Suppressor macrophage treated with lipopolysaccharide for 1 hour (primary cell): ENCODE measurements at regions not wholly inside any gene's neighbourhood (a gene's known extent, or its start where the extent isn't known, plus 50 kb on each side); places are given as distances from the start of the nearest gene placed in this dataset.

Source experiments
- DNase-seq, 3 donors: peaks; one replicate each; pipeline ENCODE4 v3.0.0-alpha.2; 2020 to 2022

DNA sequence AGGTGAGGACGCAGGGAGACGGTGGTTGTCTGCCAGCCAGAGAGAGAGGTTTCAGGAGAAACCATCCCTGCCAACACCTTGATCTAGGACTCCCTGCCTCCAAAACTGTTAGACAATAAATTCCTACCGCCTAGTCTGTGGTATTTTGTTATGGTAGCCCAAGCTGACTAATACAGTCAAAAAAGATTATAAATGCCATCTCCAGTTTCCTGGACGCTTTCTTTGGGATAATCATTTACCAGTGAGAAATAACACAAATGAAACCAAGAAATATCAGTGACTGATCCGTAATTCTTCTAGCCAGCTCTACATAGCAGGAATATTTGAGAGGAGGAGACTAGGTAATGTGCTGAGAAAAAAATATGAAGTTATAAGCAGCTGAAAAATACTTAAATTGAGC lies 707.8 kb upstream of the LMCD1 start:
- no peak for DNase-seq

DNA sequence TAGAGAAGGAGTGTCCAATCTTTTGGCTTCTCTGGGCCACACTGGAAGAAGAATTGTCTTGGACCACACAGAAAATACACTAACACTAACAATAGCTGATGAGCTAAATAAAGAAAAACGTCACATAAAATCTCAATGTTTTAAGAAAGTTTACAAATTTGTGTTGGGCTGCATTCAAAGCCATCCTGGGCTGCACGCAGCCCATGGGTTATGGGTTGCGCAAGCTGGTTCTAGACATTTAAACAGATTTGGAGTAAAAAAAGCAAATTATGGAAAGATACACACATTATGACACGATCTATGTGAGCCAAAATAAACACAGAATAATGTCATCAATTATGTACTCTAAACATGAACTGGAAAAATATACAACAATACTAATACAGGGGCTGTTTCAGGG lies 703.3 kb upstream of the LMCD1 start:
- DNase-seq: no peak

DNA sequence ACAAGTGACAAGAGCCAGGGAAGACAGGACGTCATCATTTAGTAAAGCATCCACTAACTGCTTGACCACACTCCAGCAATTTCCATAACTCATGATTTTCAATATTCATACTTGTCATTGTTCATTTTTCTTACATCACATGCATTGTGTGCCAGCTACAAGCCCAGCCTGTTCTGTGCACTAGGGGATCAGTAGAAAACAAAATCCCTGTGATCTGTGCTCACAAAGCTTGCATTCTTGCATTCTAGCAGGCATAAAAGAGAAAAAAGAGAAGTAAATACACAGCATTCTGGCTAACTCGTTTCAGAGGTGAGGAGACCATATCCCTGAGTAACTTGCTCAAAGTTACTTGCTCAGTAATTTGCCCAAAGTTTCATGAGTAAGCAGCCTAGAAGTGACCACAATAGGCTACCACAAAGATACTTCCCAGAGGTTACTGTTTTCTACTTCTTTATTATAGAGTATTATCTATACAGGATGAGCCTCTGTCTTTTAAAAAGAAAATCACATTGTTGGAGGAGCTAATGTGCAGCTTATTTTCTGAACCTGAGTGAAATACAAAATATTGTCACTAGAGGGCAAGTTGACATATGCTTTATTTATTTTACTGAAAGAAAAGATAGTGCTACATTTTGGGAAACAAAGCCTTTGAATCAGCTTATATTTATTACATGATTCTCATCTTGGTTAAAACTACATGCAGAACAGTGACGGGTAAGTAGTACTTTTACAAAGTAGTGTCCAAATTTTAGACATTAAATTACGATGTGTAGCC lies 701.4 kb upstream of the LMCD1 start:
- no peak for DNase-seq

DNA sequence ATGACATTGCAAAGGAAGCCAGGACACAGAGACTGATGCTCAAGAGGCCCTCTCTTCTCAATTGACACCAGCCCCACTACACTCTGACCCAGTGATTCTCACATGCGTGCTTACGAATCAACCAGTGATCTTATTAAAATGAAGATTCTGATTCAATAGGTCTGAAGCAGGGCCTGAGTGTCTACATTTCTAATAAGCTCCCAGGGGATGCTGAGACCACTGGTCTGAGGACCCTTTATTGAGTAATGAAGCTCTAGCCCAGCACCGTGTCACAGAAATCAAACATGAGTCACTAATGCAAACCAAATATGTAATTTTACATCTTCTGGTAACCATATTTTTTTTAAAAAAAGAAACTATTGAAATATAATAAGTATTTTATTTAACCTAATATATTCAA lies 689.1 kb upstream of the LMCD1 start:
- no peak for DNase-seq

DNA sequence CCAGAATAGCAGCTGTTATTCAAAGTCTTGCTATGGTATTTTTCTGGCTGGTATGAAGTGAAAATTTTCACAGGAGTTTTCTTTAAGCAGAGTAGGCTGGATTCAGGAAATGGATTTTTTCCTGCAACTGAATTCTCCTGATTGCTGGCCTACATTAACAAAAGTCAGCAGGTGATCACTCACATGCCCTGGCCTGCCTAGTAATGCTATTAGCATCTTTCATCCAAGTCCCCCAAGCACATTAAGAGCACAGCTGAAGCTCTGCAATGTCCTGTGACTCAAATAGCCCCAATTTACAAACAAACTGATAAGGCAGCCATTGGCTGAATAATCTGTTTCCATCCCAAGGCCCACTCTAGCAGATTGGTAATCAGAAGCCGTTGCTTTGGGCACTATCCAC lies 688.3 kb upstream of the LMCD1 start:
- no peak for DNase-seq

DNA sequence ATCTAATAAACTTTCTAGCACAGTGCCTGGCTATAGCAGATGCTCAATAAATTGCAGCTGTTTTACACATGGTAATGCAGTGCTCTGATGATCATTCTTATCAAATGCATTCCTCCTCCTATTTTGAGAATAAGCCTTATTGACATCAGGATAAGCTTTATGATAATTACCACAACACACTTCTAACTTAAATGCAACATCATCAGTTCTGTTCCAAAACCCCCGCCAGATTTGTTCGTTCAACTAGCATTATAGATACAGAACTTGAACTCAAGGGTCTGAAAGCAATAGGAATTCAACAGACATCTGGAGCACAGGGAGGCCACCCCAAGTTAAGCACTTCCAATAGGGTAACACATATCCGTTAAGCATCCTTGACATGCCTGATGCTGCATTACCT lies 684.4 kb upstream of the LMCD1 start:
- DNase-seq: no peak

DNA sequence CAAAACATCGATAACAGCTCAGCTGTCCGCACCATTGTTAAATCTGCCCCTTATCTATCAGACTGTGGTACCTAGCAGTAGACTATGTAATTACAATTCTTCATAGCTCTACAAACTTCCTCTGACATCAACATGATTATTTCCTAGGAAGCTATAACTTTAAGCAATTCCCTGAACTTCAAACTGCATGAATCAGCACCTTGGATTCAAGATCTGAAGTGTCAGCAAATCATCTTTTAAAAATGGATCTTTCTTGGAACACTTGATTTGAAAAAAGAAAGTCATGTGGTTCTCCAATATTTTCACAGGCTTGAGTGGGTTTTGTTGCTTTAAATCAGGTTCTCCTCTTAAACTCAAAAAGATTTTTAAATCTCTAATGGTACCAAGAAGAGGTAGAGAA lies 680.7 kb upstream of the LMCD1 start:
- DNase-seq: no peak

DNA sequence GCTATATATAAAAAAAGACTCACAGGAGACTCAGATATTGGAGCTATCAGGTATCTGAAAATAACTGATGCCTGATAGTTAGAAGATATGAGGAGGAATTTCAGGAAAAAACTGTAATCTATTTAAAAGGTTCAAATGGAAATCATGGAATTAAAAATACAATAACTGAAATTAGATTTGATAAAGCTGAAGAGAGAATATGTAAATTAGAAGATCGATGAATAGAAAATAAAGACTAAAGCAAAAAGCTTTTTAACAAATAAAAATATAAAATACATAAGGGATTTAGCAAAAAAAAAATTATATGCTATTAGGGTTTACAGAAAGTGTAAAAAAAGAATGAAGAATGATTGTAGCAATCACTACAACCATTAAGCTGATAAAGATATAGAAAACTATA lies 679.8 kb upstream of the LMCD1 start:
- no peak for DNase-seq

DNA sequence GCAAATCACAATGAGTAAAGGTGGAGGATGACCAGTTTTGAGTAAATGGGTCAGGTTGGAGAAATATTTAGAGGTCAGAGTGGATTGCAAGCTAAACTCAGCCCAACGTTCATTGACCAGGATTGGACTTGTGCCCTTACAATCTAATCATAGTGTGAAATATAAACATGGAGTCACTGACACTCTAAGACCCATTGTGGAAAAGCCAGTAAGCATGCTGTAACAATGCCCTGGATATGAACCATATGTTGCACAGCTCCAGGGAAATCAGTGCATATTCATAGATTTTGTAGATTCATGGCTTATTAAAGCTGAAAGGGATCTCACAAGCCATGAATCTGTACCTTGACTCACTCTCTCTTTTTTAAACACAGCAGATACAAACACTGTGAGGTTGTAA lies 660.2 kb upstream of the LMCD1 start:
- DNase-seq: no peak

DNA sequence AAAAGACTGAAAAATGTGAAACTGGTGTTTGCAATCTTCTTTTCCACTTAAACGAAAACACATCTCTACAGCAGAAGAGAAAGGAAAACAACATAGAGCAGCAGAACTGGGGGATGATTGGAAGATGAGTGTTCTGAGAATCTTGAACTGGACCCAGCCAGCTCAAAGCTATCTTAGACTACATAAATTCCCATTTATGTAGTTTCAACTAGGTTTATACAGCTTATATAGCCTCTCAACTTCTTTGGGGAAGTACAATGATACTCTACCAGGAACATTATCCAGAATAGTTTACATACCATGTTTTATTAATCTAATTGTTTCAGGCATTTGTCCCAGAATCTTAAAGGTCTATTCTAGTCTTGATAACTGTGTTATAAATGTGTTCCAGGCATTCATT lies 658.2 kb upstream of the LMCD1 start:
- DNase-seq: no peak

DNA sequence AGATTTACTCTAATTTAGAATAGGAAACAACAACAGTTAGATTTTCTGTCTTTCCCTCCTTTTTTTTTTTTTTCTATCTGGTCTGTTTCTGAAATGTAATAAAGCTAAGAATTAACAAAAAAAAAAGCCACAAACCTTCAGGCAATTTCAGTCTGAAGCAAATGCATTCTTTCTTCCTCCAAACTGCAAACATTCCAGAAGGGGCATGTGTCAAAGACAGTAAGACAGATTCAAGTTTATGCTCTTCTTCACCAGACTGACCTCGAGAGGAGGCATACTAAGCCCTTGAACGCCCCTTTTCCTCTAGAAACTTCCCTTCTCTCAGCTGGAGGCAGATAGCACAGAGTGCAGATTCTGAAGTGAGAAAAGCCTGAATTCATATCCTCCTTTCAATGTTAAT lies 654.6 kb upstream of the LMCD1 start:
- DNase-seq: no peak

DNA sequence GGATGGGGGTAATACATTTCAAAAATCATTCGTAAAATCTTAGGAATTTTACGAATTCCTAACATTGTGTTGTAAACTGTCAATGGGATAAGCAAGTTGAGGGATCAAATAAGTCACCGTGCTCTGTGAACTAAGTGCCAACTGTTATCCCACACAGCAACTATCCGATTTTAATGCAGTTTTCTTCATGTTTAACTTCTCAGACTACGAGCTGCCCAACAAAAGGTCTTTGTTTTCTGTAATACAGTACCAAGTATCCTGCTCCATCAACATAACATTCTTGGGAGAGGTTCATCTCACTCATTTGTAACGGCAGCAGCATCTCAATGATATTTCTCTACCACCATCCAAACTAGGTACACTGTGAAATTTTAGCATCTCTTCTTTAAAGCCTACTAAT lies 654.1 kb upstream of the LMCD1 start:
- no peak for DNase-seq

DNA sequence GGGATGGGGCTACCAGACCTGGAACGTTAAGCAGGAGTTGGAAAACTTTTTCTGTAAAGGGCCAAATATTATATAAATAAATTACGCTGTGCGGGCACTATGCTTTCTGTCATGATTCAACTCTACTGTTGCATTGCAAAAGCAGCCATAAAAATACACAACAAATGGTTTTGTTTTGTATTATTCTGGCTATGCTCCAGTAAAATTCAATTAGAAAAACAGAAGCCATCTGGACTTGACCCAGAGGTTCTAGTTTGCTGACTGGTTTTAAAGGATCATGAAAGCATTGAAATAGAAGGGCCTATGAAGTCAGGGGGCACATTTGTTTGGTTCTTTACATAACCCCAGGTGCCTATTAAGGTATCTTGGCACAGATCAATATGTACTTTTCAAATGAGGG lies 647.4 kb upstream of the LMCD1 start:
- no peak for DNase-seq

DNA sequence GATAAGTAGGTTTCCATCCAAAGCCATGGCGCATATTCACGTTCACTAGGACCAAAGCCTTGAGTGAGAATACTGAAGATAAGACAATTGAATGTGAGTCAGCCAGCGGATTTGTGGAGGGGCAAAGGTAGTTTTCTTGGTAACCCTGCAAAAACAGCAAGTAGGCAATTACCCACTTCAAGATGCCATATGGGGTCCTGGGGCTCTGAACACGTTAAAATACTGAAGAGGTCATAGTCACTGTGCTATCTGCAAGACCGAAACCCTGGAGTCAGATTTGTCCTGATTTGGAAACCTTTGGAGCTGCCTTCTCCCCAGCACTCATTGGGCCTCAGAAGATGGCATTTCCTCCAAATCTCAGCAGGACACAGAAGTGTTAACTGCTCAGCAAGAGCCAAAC lies 646.9 kb upstream of the LMCD1 start:
- DNase-seq: no peak

DNA sequence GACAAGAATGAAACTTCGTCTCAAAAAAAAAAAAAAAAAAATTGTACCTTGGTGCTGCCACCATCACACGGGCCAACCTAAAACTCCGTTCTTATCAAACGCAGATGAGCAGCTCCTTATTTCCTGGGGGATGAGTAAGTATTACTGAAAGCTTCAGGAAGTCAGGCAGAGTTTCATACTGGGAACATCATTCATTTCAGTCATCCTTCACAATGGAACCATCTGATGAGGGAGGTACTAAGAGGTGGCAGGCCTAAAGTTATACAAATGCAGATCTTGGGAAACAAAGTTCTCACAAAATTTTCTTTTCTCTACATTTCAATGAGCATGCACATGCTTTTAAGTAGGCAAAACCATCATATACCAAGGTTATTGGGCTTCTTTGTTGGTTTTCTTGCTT lies 636.0 kb upstream of the LMCD1 start:
- DNase-seq: no peak

DNA sequence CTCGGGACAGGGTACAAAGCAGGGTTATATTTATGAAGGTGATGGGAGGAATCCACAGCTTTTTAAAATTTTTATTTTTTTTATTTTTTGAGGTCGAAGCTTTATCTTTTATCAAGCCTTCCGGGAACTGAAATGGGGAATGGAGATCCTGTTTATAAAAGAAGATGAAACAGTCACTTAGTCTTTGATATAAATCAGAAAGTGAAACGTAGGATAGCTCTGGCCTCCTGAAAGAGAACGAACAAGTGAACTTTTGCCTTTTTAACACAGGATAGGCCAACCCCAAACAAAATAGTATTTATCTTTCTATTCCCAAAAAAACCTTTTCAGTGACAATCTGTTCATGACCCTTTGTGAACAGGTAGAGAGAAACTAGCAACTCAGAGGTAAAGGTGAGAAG lies 634.0 kb upstream of the LMCD1 start:
- DNase-seq: no peak

DNA sequence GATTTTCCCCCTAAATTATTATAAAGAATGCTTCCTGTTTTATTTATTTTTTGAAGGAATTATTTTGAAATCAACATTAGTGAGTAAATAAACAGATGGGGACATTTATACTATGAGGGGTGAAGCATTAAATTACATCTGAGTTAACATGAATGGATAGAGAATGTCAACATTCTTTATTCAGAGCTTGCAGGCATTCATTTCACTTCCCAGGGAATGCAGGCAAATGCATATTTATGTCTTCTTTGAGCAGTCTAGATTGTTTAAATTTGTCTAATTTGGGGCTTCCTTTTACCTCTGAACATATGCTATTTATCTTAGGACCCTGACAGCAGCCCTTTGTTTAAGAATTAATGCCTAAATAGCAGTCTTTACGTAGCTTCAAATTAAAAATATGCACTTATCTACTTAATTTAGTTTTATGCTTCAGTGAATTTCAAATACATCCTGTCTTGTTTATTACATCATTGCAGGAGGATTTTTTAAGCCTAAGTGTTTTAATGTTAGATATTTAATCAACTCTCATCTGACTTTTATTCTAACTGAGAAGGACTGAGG lies 630.5 kb upstream of the LMCD1 start:
- no peak for DNase-seq

DNA sequence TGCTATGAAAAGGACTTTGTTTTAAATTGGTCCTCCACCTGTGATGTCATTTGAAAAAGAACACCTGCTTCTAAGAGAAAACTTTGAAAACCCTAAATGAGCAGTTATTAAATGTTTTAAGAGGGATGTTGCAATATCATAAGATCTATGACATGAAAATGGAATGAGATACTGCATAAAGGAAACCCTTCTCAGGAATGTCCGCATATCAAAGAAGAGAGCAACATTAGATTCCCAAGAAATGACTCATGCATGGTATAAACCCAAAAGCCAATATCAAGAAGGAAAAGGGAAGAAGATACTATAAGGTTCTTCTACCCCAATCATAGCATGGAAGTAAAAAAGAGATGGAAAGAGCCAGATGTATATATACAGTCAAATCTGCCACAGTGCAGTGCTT lies 627.5 kb upstream of the LMCD1 start:
- no peak for DNase-seq

DNA sequence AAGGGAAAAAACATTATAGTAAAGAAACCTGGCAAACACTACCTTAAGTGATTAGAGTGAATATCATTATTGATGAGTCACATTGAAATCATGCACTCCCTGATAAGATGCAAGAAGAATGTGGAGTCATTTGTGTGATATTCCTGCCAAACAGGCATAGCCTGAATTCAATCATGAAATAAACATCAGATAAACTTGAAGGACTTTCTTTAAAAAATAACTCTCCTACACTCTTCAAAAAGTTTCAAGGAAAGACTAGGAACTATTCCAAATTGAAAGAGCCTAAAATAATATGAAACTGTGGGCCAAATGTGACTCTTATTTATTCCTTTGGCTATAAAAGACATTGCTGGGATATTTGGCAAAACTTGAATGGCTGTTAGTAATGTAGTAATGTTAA lies 625.7 kb upstream of the LMCD1 start:
- DNase-seq: no peak

DNA sequence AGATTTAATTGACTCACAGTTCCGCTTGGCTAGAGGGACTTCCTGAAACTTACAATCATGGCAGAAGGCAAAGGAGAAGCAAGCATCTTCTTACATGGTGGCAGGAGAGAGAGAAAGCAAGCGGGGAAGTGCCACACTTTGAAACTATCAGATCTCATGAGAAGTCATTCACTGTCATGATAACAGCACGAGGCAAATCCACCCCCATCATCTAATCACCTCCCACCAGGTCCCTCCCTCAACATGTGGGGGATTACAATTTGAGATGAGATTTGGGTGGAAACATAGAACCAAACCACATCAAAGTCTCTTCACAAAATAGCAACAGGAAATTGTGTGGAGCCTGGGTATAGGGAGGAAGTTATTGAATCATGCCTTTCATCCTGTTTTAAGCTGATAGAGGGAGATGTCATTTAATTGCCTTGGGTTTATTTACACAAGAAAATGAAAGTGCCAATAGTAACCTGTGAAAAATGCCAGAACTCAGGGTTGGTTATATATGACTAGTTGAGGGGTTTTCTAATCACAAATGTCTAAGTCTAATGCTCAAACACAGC lies 624.8 kb upstream of the LMCD1 start:
- peak in 1 of 3 donors; percentile 7 for DNase-seq

DNA sequence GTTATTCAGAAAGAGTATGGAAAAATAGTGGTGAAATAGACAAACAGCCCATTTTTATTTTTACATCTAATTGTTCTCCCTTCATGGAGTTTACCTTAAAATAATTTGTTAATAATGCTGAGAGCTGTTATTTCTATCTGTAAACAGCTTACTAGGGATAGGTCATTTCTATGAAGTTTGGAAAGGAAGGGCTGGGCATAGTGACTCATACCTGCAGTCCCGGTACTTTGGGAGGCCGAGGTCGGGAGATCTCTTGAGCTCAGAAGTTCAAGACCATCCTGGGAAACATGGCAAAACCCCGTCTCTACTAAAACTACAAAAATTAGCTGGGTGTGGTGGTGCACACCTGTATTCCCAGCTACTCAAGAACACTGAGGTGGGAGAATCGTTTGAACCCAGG lies 624.3 kb upstream of the LMCD1 start:
- no peak for DNase-seq

DNA sequence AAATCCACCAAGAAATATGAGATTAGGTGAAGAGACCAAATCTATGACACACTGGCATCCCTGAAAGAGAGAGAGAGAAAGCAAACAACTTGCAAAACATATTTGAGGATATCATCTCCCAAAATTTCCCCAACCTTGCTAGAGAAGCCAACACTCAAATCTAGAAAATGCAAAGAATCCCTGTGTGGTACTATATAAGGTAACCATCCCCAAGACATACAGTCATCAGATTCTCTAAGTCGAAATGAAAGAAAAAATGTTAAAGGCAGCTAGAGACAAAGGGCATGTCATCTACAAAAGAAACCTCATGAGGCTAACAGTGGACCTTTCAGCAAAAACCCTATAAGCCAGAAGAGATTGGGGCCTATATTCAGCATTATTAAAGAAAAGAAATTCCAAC lies 622.1 kb upstream of the LMCD1 start:
- no peak for DNase-seq

DNA sequence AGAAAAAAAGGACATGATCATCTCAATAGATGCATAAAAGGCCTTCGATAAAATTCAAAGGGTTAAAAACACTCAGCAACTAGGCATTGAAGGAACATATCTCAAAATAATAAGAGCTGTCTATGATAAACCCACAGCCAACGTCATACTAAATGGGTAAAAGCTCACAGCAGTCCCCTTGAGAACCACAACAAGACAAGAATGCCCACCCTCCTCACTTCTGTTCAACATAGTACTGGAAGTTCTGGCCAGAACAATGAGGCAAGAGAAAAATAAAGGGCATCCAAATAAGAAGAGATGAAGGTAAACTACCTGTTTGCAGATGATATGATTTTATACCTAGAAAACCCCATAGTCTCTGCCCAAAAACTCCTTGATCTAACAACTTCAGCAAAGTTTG lies 619.7 kb upstream of the LMCD1 start:
- no peak for DNase-seq

DNA sequence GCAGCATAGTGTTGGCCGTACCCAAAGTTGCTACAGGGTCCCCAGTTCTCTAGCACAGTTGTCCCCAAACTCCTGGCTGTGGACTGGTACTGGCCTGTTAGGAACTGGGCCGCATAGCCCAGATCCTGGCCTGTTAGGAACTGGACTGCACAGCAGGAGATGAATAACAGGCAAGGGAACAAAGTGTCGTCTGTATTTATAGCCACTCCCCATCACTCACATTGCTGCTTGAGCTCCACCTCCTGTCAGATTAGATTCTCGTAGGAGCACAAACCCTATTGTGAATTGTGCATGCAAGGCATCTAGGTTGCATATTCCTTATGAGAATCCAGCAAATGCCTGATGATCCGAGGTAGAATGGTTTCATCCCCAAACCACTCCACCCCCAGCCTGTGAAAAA lies 604.0 kb upstream of the LMCD1 start:
- no peak for DNase-seq

DNA sequence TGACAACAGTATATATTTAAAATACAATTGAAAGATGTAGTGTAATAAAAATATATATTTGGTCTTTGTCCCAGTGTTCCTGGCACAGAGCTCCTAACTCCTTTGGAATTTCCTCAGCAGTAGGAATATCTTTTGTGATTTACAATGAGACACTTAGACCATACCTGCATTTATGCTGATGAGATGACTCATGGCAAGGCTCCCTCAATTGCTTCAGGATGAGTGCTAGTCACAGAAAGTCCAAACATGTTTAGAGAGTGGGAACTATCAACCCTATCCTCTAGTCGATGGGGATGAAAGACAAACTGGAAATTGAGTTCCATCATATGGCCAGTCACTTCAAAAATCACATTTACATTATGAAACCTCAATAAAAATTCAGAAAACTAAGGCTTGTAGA lies 588.3 kb upstream of the LMCD1 start:
- no peak for DNase-seq
